SKM-1 treated with dmso at 0.1 percent for 144 hours (cell line): ENCODE measurements at regions not wholly inside any gene's neighbourhood (a gene's known extent, or its start where the extent isn't known, plus 50 kb on each side); places are given as distances from the start of the nearest gene placed in this dataset.
"Not testable (repeated sequence)": the region's sequence is repeated elsewhere in the genome, so short reads cannot be mapped to it uniquely, and the experiment has no call there.

Experiments used
- DNase-seq: peaks from one replicate; lab custom pipeline; 2025; ENCODE audit not compliant: unreplicated experiment; lab: John Stamatoyannopoulos, UW

DNA sequence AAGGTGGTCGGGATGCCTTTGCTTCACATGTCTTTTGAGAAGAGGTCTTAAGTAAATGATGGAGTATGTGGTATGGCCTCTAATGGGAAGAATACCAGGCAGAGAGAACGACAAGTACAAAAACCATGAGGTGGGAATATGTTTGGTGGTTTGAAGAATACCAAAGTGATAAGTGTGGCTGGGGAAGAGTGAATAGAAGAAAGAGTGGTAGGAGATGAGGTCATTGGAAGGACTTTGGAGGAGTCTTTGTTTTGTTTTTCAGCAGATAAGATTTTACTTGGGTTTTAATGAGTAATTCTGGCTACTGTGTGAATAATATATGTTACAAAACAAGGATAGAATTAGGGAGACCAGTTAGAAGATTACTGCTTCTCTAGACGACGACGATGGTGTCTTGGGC, 515.4 kb downstream of the RAB38 start:
- DNase-seq = no peak

DNA sequence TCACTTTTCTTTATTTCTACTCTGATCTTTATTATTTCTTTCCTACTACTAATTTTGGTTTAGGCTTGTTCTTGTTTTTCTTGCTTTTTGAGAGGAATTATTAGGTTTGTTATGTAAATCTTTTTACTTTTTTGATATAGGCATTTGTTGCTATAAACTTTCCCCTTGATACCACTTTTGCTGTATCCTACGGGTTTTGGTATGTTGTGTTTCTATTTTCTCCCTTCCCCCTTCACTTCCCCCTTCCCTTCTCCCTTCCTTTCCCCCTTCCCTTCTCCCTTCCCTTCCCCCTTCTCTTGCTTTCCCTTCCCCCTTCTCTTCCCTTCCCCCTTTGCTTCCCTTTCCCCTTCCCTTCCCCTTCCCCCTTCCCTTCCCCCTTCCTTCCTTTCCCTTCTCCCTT, 529.6 kb downstream of the RAB38 start:
- DNase-seq = no peak

DNA sequence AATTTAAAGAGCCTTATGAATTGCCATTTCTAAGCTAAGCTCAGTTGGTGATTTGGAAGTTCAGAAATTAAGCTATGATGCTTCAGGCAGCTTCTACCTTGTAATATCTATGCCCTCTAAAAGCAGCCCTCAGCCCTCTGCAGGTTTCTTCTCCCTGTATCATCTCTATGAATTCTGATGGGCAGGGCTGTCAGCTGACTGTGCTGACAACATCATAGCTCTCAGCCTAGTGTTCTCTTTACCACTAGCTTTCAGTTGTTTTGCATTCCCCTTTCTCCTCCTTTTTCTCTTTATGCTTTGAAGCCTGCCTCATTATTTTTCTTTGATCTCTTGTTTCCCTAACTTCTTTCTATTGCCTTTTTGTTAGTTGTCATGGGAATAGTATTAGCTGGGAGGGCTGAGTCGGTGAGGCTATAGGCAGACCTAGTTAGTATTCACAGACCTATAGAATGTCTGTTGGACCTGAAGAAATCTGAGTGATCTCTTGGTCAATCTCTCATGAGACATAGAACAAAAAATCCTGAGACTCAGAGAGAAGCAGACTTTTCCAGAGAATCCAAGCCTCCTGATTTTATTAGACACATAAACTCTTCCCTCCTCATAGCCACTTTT, 535.4 kb downstream of the RAB38 start:
- DNase-seq = no peak

DNA sequence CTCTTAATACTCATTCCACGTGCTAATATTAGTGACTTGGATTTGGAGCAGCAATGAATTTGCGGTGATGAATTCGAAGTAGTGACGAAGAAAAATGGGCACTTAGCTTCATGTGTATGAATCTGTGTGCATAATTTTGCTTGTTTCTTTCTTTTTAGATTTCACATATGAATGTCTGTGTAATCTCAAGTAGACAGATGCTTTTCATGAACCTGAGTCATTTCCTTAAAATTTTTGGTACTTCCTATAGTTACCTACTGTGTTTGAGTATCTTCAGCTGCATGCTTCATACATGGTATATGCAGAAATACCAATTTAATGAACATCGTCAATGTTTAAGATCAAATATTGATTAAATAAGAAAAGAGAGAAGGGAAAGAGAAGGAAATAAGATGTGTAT, 540.2 kb downstream of the RAB38 start:
- no peak for DNase-seq

DNA sequence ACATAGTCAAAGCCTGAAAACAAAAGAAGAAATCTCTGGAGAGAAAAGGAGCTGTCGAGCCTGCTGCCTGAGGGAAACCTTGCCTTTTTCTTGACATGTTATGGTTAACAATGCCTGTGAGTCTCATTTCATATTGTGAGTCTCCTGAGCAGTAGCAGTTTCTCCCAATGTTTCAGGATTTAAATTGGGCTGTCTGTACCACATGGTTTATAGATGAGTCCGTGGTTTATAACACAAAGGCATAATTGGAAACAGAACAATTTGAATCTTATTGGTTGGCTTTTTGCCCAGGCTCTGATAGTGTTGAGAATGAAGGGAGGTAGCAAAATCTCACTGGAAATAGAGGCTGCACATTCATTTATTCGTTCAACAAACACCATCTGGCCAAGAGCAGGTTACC, 540.9 kb downstream of the RAB38 start:
- no peak for DNase-seq

DNA sequence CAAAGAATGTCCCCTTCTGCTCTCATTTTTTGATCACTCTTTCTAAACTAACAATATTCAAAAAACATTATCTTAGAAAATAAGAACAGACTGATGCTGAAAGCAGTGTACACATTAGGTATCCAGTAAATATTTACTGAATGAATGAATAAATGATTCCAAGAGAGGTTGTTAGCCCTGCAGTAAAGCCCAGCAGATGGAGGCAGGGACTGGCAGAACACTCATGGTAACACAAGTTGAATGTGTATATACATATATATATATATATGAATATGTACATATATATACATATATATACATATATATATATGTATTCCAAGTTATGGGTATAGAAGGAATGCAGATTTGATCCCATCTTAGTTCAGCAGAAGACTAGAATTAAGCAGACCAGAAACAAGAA, 546.3 kb downstream of the RAB38 start:
- no peak for DNase-seq

DNA sequence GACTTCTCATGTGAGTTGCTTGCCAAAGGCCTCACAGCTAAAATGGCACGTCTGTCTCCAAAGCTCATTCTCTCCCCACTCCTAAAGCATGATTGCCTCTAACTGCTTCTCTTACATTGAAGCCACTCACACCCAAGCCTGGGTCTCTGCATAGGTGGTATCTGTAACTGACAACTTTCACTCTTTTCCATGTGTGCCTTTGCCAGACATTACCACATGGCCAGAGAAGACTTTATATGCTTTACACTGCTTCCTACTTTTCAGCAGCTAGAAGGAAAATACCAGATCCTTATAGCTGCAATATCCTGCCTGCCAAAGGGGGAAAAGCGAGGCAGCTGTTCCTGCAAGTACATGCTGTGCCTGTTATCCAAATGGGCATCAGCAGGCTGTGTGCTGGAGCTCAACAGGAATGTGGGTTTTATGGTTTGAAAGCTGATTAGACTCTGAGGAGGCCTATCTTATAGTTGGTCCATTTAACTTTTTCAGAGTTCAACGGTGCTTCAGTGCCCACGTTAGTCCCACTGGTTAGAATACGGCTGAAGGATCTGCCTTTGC, 547.1 kb downstream of the RAB38 start:
- no peak for DNase-seq

DNA sequence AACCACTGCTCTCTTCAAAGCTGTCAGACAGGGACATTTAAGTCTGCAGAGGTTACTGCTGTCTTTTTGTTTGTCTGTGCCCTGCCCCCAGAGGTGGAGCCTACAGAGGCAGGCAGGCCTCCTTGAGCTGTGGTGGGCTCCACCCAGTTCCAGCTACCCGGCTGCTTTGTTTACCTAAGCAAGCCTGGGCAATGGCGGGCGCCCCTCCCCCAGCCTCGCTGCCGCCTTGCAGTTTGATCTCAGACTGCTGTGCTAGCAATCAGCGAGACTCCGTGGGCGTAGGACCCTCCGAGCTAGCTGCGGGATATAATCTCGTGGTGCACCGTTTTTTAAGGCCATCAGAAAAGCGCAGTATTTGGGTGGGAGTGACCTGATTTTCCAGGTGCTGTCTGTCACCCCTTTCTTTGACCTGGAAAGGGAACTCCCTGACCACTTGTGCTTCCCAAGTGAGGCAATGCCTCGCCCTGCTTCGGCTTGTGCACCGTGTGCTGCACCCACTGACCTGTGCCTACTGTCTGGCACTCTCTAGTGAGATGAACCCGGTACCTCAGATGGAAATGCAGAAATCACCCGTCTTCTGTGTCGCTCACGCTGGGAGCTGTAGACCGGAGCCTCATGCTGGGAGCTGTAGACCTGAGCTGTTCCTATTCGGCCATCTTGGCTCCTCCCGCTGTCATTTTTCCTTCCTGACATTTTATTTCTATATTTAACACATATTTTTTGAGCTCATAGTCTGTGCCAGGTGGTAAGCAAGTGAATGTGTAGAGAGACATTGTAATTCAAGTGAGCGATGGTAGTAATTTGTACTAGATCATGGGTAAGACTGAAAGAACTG, 551.5 kb downstream of the RAB38 start:
- DNase-seq = not testable (repeated sequence)

DNA sequence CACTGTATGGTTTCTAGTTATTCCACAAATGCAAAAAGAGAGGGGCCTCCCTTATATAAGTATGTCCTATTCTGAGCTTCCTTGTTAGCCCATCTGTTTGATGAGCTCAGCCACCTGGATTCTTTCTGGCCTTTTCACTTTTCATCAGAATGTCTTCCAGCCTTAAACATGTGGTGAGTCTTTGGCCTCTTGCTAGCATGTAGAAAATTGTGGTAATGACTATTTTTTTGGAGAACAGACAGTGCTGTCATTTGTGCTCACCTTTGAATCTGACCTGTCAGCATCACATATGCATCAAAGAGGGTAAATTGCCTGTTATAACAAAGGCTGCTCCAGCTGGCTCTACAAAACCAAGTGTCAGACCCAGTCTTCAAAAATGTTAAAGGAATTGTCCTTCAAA, 558.7 kb downstream of the RAB38 start:
- no peak for DNase-seq

DNA sequence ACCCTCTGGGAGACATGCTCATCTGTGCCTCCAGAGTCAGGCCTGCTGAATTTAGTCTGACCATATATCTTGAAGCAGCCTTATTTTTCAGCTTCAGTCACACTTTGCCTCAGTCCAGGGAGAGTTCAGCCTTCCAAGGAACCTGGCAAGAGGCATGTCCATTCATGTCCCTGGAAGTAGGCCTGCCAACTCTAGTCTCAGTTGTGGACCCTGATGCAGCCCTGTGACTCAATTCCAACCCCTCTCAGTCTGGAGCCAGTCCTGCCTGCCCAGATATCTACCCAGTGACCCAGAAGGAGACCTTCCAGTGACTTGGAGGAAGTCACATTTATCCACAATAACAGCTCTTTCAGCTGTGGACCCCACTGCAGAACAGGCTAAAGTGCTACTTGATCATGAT, 566.6 kb downstream of the TMEM135 start:
- DNase-seq = no peak

DNA sequence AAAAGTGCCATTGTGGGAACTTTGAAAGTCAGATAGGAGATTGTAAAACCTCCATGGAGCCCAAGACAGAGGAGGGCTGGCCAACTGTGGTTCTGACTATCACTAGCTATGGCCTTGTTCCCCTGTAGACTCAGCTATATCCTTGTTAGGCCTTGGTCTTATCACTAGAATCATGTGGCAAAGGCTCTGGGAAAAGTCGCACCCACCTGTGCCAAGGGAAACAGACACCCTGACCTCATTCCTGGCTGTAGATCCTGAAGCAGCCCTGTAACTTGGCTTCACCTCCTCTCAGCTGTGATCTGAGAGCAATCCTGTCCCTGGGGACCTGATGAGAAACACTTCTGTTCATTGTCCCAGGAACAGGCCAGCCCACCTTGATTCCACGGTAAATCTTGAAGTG, 566.2 kb downstream of the TMEM135 start:
- DNase-seq = no peak

DNA sequence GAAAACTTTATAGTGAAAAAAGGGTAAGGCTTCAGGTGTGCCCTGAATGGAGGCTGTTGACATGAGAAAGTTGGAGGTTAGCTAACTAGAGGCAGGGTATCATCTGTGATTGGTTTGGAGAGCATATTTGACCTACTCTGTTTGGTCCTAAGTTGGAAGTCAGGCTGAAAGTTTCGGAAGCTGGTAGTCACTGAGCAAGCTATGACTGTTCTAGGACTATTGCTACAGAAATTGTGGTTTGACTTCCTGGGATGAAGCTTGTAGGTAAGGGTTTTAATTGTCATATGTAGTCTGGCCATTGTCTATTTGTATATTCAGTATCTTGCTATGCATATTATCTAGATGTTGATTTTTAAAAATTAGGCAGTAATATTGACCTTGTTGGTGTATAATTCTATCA, 565.0 kb downstream of the TMEM135 start:
- no peak for DNase-seq

DNA sequence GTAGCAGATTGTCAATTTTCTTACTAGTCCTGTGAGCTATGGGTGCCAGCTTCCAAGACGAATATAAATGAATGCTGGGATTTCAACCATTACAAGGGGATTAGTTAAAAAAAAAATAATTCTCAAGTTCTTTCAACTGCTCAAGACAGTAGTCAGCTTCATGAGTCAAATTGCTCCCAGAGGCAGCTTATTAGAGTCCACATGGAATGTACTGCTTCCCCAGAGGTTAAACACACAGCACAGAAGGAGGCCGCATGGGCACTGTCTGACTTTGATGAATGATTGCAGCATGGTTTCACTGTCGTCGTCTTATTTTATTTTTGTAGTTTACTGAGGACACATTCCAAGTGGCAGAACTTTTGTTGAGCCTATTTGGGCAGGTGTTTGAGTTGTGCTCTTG, 563.2 kb downstream of the TMEM135 start:
- DNase-seq = no peak

DNA sequence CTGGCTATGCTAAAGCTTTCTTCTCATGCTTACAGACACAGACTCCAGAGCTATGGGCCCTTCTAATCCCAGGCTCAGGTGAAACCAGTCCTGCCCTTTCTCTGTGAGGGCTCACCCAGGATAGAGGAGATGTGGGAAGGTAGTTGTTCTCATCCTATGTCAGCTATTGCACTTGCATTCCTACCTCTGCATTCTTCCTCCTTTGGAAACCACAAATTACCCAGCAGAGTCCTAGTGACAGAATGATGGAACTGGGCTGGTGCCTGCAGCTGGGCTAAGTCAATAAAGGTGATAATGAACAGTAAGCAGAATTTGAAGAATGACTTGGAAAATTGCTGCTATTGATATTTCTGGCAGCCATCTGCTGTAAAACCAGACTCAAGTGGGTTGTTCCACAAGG, 560.0 kb downstream of the TMEM135 start:
- DNase-seq = no peak

DNA sequence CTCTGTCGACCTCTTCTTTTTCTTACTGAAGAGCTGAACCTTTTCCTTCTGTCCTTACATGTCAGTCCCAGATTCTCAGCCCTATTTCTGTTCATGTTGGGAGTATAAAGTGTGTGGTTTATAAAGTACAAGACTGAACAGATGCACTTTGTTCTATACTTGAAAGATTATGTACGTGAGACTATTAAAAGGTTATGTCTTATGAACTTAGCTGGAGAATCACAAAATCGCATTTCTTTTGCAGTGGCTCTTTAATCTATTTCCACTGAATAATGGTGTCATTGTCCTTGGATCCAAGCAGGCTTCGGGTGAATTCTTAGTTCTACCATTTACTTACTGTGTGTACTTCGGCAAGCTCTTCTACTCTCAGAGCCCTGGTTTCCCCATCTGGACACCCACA, 558.4 kb downstream of the TMEM135 start:
- DNase-seq = no peak

DNA sequence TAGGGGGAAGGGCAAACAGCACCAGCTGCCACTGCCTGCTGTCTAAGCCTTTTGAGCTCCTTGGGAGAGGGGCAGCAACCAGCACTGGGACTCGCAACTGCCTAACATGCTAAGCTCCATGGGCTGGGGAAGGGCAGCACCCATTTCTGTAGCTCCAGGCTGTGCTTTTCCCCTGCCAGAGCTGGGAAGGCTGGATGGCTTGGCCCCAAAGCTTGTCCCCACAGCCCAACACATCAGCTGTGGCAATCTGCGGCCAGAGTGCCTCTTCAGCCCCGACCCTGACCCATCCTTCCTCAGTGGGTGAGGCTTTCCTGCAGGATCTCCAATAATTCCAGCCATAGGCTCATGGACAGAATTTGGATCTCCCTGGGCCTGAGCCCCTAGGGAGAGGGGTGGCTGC, 551.3 kb downstream of the TMEM135 start:
- no peak for DNase-seq

DNA sequence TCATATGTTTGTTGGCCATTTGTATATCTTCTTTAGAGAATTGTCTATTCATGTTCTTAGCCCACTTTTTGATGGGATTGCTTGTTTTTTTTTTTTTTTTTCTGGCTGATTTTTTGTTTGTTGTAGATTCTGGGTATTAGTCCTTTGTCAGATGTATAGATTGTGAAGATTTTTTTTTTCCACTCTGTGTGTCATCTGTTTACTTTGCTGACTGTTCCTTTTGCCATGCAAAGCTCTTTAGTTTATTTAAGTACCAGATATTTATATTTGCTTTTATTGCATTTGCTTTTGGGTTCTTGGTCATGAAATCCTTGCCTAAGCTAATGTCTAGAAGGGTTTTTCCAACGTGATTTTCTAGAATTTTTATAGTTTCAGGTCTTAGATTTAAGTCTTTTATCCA, 547.9 kb downstream of the TMEM135 start:
- DNase-seq = not testable (repeated sequence)

DNA sequence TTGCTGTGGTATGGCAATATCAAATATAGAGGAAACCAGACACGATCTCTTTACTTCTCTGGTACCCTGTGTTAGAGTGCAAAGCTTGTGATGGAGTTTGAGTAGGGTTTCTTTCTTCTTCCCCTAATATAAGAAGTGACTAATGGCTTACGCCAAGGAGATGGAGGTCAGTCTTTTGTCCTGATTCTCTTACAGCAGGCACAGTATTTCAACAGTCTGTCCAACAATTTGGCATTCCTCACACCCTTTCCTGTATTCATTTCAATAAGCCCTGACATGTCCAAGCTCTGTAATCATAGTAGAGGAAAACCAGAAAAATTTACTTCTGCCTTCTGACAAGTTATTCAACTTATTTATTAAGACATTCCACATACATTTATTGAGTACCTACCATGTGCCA, 546.2 kb downstream of the TMEM135 start:
- DNase-seq = no peak

DNA sequence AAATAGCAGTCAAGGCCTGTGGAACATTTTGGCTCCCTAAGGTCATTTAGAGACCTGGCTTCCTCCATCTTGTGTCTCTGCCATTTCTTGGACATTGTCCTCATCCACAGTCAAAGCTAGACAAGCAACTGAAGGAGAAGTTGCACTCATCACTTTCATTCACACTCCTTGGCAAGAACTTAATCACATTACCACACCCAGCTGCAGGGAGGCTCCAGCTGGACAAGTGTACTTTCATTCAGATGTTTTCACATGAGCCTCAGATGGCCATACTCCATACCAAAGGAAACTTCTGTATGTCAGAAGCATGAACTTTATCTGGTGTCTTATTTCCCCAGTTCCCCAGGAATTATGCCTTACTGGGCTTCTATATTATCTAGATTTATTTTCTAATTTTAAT, 537.4 kb downstream of the TMEM135 start:
- no peak for DNase-seq

DNA sequence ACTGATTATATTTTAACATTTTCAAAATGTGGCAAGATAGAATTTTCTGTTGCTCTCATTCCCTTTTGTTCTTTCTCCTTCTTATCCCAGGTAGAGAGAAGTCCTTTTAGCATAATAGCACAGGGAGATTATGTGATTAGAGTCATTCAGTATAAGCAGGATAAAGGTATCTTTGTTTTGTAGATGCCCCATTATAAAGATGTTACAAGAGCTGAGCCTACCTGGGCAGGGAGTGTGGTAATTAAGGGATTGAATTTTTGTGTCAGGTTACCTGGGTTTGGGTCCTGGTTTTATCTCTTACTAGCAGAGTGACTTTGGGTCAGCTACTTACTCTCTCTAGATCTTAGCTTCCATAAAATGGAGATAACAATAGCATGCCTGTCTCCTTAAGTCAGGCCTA, 536.5 kb downstream of the TMEM135 start:
- no peak for DNase-seq

DNA sequence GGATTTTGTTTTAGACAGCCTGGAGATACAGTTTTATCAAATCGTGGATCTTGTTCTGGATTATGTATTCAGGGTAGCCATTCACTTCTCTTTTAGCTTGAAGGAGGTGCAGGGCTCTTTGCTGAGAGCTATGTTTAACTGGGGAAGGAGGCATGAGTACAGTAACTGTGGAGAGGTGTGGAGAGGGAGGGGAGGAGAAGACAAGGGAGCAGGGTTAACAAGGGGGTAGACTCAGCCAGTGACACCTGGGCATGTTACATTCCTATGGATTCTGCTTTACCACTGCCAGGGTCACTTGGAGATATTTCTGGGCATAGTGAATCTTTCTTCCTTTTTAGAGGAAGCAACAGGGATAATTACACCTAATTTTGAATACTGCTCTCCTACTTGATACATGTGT, 536.0 kb downstream of the TMEM135 start:
- no peak for DNase-seq

DNA sequence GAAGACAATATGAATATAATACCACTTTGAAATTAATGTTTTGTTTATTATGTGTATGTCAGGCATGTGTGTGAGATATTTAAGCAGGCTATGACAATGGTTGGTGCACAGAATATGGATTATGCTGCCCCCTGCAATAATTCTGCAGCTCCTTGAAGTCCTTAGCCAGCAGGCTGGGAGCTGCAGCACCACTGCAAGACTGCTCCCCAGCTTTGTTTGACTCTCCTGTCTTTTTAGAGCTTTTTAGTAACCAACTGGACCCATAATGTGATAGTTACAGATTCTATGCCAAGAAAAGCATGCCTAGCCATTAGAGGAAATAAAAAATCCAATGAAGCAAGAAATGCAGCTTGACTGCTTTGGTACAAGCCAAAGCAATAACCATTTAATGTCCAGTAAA, 535.1 kb downstream of the TMEM135 start:
- no peak for DNase-seq

DNA sequence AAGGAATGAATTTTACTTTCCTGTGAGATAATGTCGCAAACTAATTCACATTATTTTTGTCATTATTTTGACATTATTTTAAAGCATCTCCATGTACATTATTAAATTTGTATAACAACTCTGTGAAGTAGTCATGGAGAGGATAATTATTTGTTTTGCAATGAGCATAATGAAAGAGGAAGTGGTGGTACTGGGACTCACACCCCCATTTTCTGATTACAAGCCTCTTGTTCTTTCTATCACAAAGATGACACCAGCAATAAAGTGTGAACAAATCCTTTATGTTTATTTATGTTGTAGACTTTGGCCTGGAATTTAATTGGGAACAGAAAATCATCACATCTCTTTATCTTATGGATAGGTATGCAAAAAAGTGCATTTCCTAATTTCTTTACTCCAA, 522.6 kb downstream of the TMEM135 start:
- DNase-seq = peak; percentile 6
